ENCODE measurements at regions not wholly inside any gene's neighbourhood (a gene's known extent, or its start where the extent isn't known, plus 50 kb on each side); places are given as distances from the start of the nearest gene placed in this dataset.

DNA sequence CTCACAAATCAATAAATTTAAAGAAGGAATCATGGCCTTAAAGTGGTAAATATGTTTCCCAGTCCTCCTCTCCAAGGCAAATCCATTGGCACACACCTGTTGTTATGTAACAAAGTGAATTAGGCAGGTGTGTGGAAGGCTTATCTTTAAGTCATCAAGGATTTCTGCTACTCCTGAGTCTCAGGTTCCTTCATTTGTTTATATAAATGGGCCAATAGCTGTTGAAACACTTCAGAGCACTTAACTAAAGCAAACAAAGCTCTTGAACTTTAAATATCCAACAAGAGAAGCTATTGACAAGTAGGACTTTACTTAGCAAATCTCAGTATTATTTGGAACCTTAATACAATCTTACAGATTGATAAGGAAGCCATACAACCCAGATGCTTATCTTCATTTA lies 99.3 kb upstream of the ESRRG start:
- intact Hi-C loops (cut with DNase I; ENCODE audit: low total_unique reads) = no loop called here
- peaks cover 15 to 20% of the 10 kb centered on the region in 2 donors for H3K4me1 ChIP-seq
- no peak for TF ChIP-seq POLR2A (IDR thresholded peaks at IDR 0.05)
- TF ChIP-seq, protein P1, sequence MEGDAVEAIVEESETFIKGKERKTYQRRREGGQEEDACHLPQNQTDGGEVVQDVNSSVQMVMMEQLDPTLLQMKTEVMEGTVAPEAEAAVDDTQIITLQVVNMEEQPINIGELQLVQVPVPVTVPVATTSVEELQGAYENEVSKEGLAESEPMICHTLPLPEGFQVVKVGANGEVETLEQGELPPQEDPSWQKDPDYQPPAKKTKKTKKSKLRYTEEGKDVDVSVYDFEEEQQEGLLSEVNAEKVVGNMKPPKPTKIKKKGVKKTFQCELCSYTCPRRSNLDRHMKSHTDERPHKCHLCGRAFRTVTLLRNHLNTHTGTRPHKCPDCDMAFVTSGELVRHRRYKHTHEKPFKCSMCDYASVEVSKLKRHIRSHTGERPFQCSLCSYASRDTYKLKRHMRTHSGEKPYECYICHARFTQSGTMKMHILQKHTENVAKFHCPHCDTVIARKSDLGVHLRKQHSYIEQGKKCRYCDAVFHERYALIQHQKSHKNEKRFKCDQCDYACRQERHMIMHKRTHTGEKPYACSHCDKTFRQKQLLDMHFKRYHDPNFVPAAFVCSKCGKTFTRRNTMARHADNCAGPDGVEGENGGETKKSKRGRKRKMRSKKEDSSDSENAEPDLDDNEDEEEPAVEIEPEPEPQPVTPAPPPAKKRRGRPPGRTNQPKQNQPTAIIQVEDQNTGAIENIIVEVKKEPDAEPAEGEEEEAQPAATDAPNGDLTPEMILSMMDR (IDR thresholded peaks at IDR 0.05 in 4 of 5, conservative IDR thresholded peaks at IDR 0.05 in 1 of 5) = no peak
- H3K27me3 ChIP-seq = no peaks in the 10 kb centered on the region
- H3K36me3 ChIP-seq = no peaks in the 10 kb centered on the region
- H3K9me3 ChIP-seq = no peaks in the 10 kb centered on the region
- no peak overlapping the region for H3K27ac ChIP-seq
- in situ Hi-C loops (cut with MboI; ENCODE audit: low sequenced_read_pairs in 4 of 4) = no loop called here
- H3K4me3 ChIP-seq = no peak overlapping the region
- DNase-seq (no peak), ATAC-seq (no peak)

DNA sequence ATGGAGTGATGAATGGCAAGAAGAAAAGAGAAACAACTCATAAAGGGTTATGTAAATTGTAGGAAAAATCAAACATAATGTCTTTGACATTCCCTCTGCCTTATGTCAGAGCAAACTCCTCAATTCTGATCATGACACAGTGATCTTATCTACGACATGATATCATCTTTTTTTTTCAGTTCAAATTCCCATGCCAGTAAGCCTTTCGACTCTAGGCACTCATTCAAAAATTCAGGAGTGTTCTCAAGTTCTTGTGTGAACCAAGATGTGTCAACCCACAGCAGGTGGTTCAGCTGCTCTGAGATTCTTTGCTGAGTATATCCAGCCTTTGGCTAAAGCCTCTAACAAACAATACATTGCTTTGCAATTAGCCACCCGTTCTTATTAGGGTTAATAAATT lies 97.1 kb upstream of the ESRRG start:
- peak in 1 of 2 donors; percentile 35 for DNase-seq
- H3K4me1 ChIP-seq = peaks cover 21 to 31% of the 10 kb centered on the region in 2 donors
- no peaks in the 10 kb centered on the region for H3K27me3 ChIP-seq
- in situ Hi-C loops (cut with MboI; ENCODE audit: low sequenced_read_pairs in 4 of 4) = no loop called here
- H3K4me3 ChIP-seq = no peak overlapping the region
- no peaks in the 10 kb centered on the region for H3K9me3 ChIP-seq
- ATAC-seq = peak; percentile 44 to 54
- TF ChIP-seq POLR2A (IDR thresholded peaks at IDR 0.05) = no peak
- TF ChIP-seq, protein P1 (IDR thresholded peaks at IDR 0.05 in 4 of 5, conservative IDR thresholded peaks at IDR 0.05 in 1 of 5) = no peak
- intact Hi-C loops (cut with DNase I; ENCODE audit: low total_unique reads) = no loop called here
- H3K27ac ChIP-seq = peak overlapping the region in 2 of 4 donors; percentile 24 to 53
- H3K36me3 ChIP-seq = no peaks in the 10 kb centered on the region

DNA sequence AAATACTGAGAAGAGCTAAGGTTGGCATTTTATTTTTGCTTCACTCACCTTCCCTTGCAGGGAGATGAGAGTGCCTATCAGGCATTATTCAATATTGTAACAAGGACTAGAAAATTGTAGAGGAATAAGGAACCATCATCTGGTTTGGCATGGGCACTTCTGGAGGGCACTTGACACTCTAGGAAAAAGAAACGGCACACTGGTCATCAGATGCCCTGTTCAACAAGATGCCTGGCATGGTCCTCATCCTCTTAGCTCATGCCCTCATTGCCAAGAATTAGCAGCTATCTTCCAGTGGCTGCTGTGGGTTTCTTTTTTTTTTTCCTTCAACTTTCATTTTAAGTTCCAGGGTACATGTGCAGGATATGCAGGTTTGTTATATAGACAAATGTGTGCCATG lies 95.1 kb upstream of the ESRRG start:
- intact Hi-C loops (cut with DNase I; ENCODE audit: low total_unique reads) = loop anchor here (5.0 kb wide), 2 partner anchors 66 to 1644 kb away; no protein-coding TSS in a partner anchor
- Histone ChIP-seq H3K4me1 (peaks cover 27 to 51% of the 10 kb centered on the region in 2 donors), H3K36me3 (no peaks in the 10 kb centered on the region), H3K27me3 (no peaks in the 10 kb centered on the region), H3K9me3 (no peaks in the 10 kb centered on the region), H3K27ac (peak overlapping the region in 2 of 4 donors; percentile 41 to 87), H3K4me3 (no peak overlapping the region)
- in situ Hi-C loops (cut with MboI; ENCODE audit: low sequenced_read_pairs in 4 of 4) = no loop called here
- DNase-seq = no peak
- ATAC-seq = peak in 1 of 2 donors; percentile 36
- TF ChIP-seq, protein P1 (IDR thresholded peaks at IDR 0.05 in 4 of 5, conservative IDR thresholded peaks at IDR 0.05 in 1 of 5) = no peak
- TF ChIP-seq POLR2A (IDR thresholded peaks at IDR 0.05) = no peak

DNA sequence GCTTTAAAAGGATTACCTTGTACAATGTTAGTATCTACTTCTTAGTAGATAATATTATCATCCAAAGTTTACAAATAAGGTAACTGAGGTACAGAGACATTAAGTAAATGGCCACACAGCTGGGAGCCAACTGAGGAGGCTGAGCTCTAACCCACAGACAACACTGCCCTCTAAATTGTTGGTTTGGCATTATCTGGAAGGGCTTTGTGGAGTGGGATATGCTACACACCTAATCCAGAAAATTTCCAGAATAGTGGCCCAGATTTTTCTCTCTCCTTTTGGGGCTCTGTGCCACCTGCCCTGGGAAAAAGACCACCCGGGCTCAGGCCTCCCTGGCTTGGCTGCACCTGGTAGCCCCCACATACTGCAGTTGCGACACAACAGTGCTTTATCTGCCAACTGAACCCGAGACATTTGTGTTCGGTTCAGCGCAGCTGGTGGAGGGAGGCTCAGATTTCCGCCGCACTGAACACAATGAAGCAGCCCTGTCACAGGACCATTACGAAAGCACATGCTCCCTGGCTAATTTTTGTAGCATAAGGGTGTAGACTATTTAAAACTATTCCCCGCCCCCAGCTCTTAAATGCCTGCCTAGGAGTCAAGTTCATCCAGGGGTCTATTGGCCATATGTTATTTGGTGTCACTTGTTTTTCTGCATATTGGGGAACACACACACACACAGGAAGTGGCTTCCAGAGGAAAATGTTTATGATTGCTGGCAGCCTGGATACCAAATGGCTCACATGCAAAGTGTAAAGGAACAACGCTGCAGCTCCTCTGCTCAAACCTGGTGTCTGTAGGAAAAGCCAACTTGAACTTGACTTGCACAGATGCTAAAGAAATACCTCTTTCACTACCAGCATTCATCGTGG lies 92.3 kb upstream of the ESRRG start:
- intact Hi-C loops (cut with DNase I; ENCODE audit: low total_unique reads) = loop anchor here (5.0 kb wide), 2 partner anchors 63 to 1647 kb away; no protein-coding TSS in a partner anchor

More for the DNA sequence above, 92.3 kb upstream of the ESRRG start:
- Histone ChIP-seq H3K4me3 (peak overlapping the region in 2 of 4 donors; percentile 11 to 17), H3K4me1 (peaks cover 25 to 58% of the 10 kb centered on the region in 2 donors), H3K27me3 (no peaks in the 10 kb centered on the region), H3K27ac (peak overlapping the region; percentile 82 to 89 (median 86)), H3K36me3 (no peaks in the 10 kb centered on the region), H3K9me3 (no peaks in the 10 kb centered on the region)
- in situ Hi-C loops (cut with MboI; ENCODE audit: low sequenced_read_pairs in 4 of 4) = no loop called here
- DNase-seq (peak; percentile 84 to 88), ATAC-seq (peak; percentile 92 to 93)
- TF ChIP-seq, protein P1 (IDR thresholded peaks at IDR 0.05 in 4 of 5, conservative IDR thresholded peaks at IDR 0.05 in 1 of 5) = no peak
- no peak for TF ChIP-seq POLR2A (IDR thresholded peaks at IDR 0.05)
